ENCODE measurements at regions not wholly inside any gene's neighbourhood (a gene's known extent, or its start where the extent isn't known, plus 50 kb on each side); places are given as distances from the start of the nearest gene placed in this dataset.

DNA sequence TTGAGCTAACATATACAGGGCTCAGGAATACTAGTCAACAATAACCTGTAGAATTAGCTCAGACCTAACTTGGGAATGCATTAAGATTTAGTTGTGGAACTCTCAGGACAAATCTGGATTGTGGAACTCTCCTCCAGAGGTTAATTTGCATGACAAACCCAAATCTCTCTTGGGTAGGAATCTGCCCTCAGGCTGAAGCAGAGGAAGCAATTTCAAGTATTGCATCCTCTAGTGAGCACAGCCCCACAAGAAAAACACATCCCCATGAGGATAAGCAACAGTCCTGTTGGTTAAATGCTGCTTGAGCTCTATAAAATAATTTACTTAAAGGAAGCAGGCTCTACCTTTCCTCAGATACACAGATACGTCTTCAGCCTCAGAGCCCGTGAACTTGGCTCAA, 170.9 kb upstream of the STXBP5 start:
- no peaks in the 10 kb centered on the region for H3K9me3 ChIP-seq (ENCODE audit: control insufficient read depth, low read length, poor library complexity, severe bottlenecking)
- no peak overlapping the region for H3K4me3 Mint-ChIP-seq
- DNase-seq (no peak), ATAC-seq (no peak)
- H3K27me3 Mint-ChIP-seq = peaks cover 8% of the 10 kb centered on the region
- H3K36me3 Mint-ChIP-seq (ENCODE audit: low read depth) = no peaks in the 10 kb centered on the region
- no peak overlapping the region for H3K27ac Mint-ChIP-seq
- H3K4me1 Mint-ChIP-seq = no peaks in the 10 kb centered on the region

- Mint-ChIP-seq H3K27me3 (peaks cover 8% of the 10 kb centered on the region), H3K36me3 (ENCODE audit: low read depth) (no peaks in the 10 kb centered on the region), H3K4me1 (no peaks in the 10 kb centered on the region), H3K4me3 (no peak overlapping the region), H3K27ac (no peak overlapping the region)
- ATAC-seq (no peak), DNase-seq (no peak)
- no peaks in the 10 kb centered on the region for H3K9me3 ChIP-seq (ENCODE audit: control insufficient read depth, low read length, poor library complexity, severe bottlenecking)
Measured at GRCh38 chr6:147035886-147036285, 168.3 kb upstream of the STXBP5 start.

DNA sequence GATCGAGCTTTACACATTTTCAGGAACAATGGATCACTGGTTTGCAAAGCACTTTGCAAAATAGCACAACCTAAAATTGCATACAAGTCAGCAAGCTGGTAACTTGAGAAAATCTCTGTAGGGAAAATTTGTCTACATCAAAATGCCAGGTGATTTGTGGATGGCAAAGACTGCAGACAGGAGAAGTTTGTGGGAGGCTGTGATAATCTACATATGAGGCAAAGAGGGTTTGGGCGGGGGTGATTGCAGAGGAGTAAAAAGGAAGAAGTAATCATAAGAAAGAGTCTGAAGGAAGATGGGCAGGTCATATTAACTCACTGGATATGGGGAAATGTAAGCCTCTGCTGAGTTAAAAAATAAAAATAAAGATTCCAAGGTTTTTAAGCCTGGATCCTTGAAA, 166.3 kb upstream of the STXBP5 start:
- Mint-ChIP-seq H3K4me1 (no peaks in the 10 kb centered on the region), H3K36me3 (ENCODE audit: low read depth) (no peaks in the 10 kb centered on the region), H3K4me3 (no peak overlapping the region), H3K27ac (no peak overlapping the region), H3K27me3 (peaks cover 8% of the 10 kb centered on the region)
- DNase-seq (no peak), ATAC-seq (no peak)
- H3K9me3 ChIP-seq (ENCODE audit: control insufficient read depth, low read length, poor library complexity, severe bottlenecking) = no peaks in the 10 kb centered on the region

GRCh38 chr6:147040121-147040910, 163.9 kb upstream of the STXBP5 start:
- no peak overlapping the region for H3K4me3 Mint-ChIP-seq
- DNase-seq (no peak), ATAC-seq (no peak)
- no peaks in the 10 kb centered on the region for H3K9me3 ChIP-seq (ENCODE audit: control insufficient read depth, low read length, poor library complexity, severe bottlenecking)
- H3K4me1 Mint-ChIP-seq = no peaks in the 10 kb centered on the region
- no peak overlapping the region for H3K27ac Mint-ChIP-seq
- H3K36me3 Mint-ChIP-seq (ENCODE audit: low read depth) = no peaks in the 10 kb centered on the region
- H3K27me3 Mint-ChIP-seq = peaks cover 8% of the 10 kb centered on the region

DNA sequence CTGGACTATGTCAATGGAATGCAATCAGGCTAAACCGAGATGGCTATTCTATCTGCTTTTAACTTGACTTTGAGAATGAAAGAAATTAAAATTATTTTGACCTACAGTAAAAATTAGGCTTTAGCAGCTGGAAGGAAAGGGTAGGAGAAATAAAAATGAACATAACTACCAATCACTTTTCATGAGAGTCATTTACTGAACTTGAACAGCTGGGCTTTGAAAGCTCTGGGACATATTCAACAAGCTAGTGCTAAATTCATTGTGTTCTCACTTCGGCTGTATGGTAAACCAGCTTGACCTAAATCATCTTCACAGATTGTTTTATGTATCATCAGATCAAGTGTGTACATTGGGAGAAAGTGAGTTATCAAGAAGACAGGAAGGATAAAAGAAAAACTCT, 161.5 kb upstream of the STXBP5 start:
- DNase-seq (no peak), ATAC-seq (no peak)
- no peaks in the 10 kb centered on the region for H3K9me3 ChIP-seq (ENCODE audit: control insufficient read depth, low read length, poor library complexity, severe bottlenecking)
- Mint-ChIP-seq H3K27ac (no peak overlapping the region), H3K36me3 (ENCODE audit: low read depth) (no peaks in the 10 kb centered on the region), H3K27me3 (peaks cover 6% of the 10 kb centered on the region), H3K4me3 (no peak overlapping the region), H3K4me1 (no peaks in the 10 kb centered on the region)

DNA sequence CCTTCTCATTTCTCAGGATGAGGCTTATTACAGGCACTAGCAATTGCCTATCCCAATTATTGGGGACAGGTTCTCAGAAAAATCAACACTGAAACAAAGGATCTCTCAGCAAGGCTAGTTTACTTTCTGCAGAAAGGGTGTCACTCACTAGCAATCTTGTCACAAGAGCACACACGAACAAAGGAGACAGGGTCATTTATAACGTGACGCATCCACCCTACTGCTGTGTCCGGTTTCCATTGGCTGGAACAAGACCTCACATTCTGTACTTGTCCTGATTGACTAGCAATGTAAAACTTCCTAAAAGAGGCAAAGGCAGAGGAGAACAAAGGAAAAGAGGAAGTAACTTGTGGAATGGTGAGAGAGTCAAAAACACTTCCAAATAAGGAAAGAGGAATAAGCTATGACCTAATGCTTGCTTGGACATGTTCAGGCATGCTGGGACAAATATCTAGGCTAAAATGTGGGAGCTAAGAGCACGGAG, 160.2 kb upstream of the STXBP5 start:
- H3K27me3 Mint-ChIP-seq = no peaks in the 10 kb centered on the region
- H3K4me3 Mint-ChIP-seq = no peak overlapping the region
- H3K4me1 Mint-ChIP-seq = no peaks in the 10 kb centered on the region
- no peaks in the 10 kb centered on the region for H3K36me3 Mint-ChIP-seq (ENCODE audit: low read depth)
- no peak for ATAC-seq
- DNase-seq = no peak
- H3K9me3 ChIP-seq (ENCODE audit: control insufficient read depth, low read length, poor library complexity, severe bottlenecking) = no peaks in the 10 kb centered on the region
- H3K27ac Mint-ChIP-seq = no peak overlapping the region

DNA sequence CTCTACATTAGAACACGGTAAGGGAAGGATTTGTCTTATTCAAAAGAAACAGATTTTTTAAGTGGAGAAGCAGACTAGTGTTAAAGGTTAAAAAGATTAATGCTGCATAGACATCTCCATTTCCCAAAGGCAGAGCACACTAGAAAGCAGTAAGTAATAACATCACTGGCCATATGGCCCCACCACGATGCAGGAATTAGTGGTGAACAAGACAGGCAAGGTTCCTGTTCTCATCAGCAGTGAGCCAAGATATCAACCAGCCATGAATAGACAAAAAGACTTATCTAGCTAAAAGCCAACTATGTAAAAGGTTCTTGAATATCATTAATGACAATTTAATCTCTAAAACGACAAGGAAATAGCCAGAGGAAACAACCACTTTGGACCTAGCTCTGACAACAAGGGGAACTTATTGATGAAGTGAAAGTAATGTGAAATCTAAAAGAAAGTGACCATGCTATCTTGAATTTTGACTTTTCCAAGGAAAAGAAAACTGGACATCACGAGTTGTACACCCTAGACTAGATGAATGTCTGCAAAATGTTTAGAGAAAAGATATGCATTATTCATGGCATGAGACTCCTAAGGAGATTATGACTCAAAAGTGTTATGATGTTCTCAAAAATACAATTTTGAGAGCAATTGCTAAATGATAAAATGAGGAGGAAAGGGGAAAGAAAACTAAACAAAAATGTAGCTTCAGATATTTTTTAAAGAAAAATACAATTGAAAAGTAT, 157.9 kb upstream of the STXBP5 start:
- ATAC-seq (no peak), DNase-seq (no peak)
- Mint-ChIP-seq H3K4me3 (no peak overlapping the region), H3K4me1 (no peaks in the 10 kb centered on the region), H3K27ac (no peak overlapping the region), H3K27me3 (no peaks in the 10 kb centered on the region), H3K36me3 (ENCODE audit: low read depth) (peaks cover 2% of the 10 kb centered on the region)
- H3K9me3 ChIP-seq (ENCODE audit: control insufficient read depth, low read length, poor library complexity, severe bottlenecking) = no peaks in the 10 kb centered on the region

DNA sequence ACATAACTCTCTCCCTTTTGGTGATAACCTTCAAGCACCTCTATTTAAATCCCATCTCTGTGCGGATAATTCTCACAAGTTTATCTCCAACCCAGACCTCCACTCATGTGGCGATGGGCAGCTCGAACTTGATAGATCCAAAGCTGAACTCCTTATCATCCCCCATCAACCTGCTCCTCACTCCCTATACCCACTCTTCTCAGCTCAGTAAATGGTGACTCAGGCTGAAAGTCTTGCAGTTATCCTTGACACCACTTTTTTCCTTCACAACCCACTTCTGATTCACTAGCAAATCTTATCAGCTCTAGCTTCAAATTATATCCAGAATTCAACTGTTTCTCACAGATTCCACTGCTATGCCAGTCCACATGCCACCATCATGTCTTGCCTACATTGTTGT, 155.3 kb upstream of the STXBP5 start:
- Mint-ChIP-seq H3K4me3 (no peak overlapping the region), H3K27ac (no peak overlapping the region), H3K4me1 (no peaks in the 10 kb centered on the region), H3K27me3 (no peaks in the 10 kb centered on the region), H3K36me3 (ENCODE audit: low read depth) (peaks cover 2% of the 10 kb centered on the region)
- ATAC-seq (no peak), DNase-seq (no peak)
- no peaks in the 10 kb centered on the region for H3K9me3 ChIP-seq (ENCODE audit: control insufficient read depth, low read length, poor library complexity, severe bottlenecking)

DNA sequence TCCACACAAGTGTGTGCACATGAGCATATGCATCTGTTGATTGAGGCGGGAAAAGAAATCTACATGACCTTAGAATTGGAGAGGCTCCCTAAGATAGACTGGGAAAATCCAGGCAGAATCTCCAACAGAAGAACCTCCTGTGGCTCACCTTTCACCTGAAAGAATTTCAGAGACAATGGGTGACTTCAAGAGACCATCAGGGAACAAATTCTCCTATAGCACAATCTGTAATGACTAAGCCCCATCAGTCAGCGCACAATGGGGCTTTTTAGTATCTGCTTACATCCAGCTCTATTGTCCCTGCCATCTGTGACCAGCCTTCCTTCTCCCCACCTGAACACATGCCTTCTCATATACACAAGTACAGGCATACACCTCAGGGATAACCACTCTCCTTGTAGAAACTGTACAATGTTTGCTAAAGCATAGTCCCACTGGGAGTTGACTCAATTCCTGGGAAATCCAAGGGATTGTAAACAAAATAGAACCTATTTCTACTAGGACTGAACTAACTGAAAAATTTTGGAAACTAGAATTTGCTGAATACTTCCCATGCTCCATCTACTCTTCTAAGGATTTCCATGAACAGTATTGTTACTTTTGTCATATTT, 150.8 kb upstream of the STXBP5 start:
- H3K9me3 ChIP-seq (ENCODE audit: control insufficient read depth, low read length, poor library complexity, severe bottlenecking) = no peaks in the 10 kb centered on the region
- Mint-ChIP-seq H3K4me1 (peaks cover 2% of the 10 kb centered on the region), H3K27me3 (peaks cover 13% of the 10 kb centered on the region), H3K36me3 (ENCODE audit: low read depth) (peaks cover 2% of the 10 kb centered on the region), H3K4me3 (no peak overlapping the region), H3K27ac (no peak overlapping the region)
- ATAC-seq (no peak), DNase-seq (no peak)

DNA sequence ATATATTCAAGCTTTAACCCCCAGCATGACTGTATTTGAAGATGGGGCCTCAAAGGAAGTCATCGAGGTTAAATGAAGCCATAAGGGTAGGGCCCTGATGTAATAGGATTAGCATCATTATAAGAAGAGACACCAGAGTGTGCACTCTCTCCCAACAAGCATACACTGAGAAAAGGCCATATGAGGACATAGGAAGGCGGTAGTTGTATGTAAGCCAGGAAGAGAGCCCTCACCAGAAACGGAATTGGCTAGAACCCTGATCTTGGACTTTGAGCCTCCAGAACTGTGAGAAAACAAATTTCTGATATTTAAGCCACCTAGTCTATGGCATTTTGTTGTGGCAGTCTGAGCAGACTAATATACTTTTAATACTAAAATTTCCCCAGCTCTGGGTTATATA, 150.1 kb upstream of the STXBP5 start:
- Mint-ChIP-seq H3K27ac (no peak overlapping the region), H3K4me1 (peaks cover 2% of the 10 kb centered on the region), H3K4me3 (no peak overlapping the region), H3K27me3 (peaks cover 13% of the 10 kb centered on the region), H3K36me3 (ENCODE audit: low read depth) (peaks cover 2% of the 10 kb centered on the region)
- no peak for ATAC-seq
- DNase-seq = no peak
- H3K9me3 ChIP-seq (ENCODE audit: control insufficient read depth, low read length, poor library complexity, severe bottlenecking) = no peaks in the 10 kb centered on the region

DNA sequence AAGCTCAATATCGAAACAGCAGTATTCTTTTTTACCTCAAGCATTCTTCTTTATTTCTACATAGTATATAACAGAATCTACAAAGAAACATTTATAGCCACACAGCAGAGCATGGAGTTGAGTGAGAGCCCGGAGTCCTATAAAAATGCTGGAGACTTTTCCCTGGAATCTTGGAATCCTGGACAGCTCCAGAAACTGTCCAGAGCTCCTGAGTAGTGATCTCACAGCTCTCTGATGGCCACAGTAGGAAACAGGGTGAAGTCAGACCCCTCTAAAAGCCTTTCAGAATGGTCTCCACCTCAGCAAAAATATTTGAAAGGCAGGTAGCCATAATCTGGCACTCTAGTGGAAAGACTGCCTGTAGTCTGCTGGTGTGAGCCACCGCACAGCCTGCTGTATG, 149.3 kb upstream of the STXBP5 start:
- Mint-ChIP-seq H3K36me3 (ENCODE audit: low read depth) (no peaks in the 10 kb centered on the region), H3K27me3 (peaks cover 13% of the 10 kb centered on the region), H3K4me1 (peaks cover 2% of the 10 kb centered on the region), H3K27ac (no peak overlapping the region), H3K4me3 (no peak overlapping the region)
- DNase-seq = no peak
- no peak for ATAC-seq
- no peaks in the 10 kb centered on the region for H3K9me3 ChIP-seq (ENCODE audit: control insufficient read depth, low read length, poor library complexity, severe bottlenecking)

GRCh38 chr6:147055821-147056392, 148.3 kb upstream of the STXBP5 start:
- Mint-ChIP-seq H3K27ac (no peak overlapping the region), H3K36me3 (ENCODE audit: low read depth) (no peaks in the 10 kb centered on the region), H3K4me3 (no peak overlapping the region), H3K27me3 (peaks cover 13% of the 10 kb centered on the region), H3K4me1 (peaks cover 2% of the 10 kb centered on the region)
- ATAC-seq = no peak
- H3K9me3 ChIP-seq (ENCODE audit: control insufficient read depth, low read length, poor library complexity, severe bottlenecking) = no peaks in the 10 kb centered on the region
- DNase-seq = no peak

DNA sequence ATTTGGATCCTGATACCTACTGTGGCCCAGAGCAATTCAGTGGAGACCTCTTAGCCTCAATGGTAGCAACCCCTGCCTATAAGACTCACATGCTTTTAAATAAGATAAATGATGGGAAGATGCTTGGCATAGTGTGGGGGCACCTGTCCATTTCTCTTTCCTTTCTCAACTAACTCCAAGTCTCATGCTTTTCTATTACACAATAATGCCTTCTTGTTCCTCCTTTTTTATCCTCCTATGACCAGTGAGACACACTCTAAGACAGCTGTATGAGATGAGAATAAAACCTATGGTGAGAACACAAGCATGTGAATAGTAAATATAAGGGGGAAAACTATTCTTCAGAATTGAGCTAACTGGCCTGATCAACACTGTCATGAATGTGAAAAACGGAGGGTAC, 147.0 kb upstream of the STXBP5 start:
- Mint-ChIP-seq H3K27me3 (peaks cover 13% of the 10 kb centered on the region), H3K4me3 (no peak overlapping the region), H3K27ac (no peak overlapping the region), H3K4me1 (peaks cover 2% of the 10 kb centered on the region), H3K36me3 (ENCODE audit: low read depth) (no peaks in the 10 kb centered on the region)
- DNase-seq (no peak), ATAC-seq (no peak)
- no peaks in the 10 kb centered on the region for H3K9me3 ChIP-seq (ENCODE audit: control insufficient read depth, low read length, poor library complexity, severe bottlenecking)

Data from T-helper 17 cell (primary cell).